Mesendoderm (in vitro differentiated cells): ENCODE measurements at regions not wholly inside any gene's neighbourhood (a gene's known extent, or its start where the extent isn't known, plus 50 kb on each side); places are given as distances from the start of the nearest gene placed in this dataset.

Experiments used
- DNase-seq: peaks from one replicate; pipeline ENCODE4 v3.0.0; 2013
- H2AK5ac ChIP-seq: 2 replicates; pipeline ENCODE4 v1.6.1; 2013; ENCODE audit warnings: low read length, inconsistent platforms
- H2BK120ac ChIP-seq: 2 replicates; pipeline ENCODE4 v1.6.1; 2013; ENCODE audit warnings: low read depth, mild to moderate bottlenecking, low read length, moderate library complexity, mixed read lengths
- H2BK15ac ChIP-seq: replicated peaks from 2 replicates; pipeline ENCODE4 v1.6.1; 2013; ENCODE audit warnings: low read depth, mild to moderate bottlenecking, moderate library complexity
- H2BK5ac ChIP-seq: 2 replicates; pipeline ENCODE4 v1.6.1; 2013; ENCODE audit warnings: low read length, inconsistent platforms
- H3K18ac ChIP-seq: 2 replicates; pipeline ENCODE4 v1.6.1; 2013; ENCODE audit warnings: mild to moderate bottlenecking, low read length, mixed read lengths
- H3K23ac ChIP-seq: one replicate; pipeline ENCODE4 v1.6.1; 2013; ENCODE audit warnings: low read length
- H3K27ac ChIP-seq: 2 replicates; pipeline ENCODE4 v1.5.1; 2013; ENCODE audit warnings: low read depth, mild to moderate bottlenecking, inconsistent platforms, low read length, moderate library complexity
- H3K27me3 ChIP-seq: 2 replicates; pipeline ENCODE4 v1.6.1; 2013; ENCODE audit warnings: low read length, control low read depth, mild to moderate bottlenecking, inconsistent platforms; ENCODE audit not compliant: insufficient read depth, poor library complexity
- H3K36me3 ChIP-seq: 2 replicates; pipeline ENCODE4 v1.6.1; 2013; ENCODE audit warnings: low read length, inconsistent platforms; ENCODE audit not compliant: control insufficient read depth, insufficient read depth
- H3K4ac ChIP-seq: one replicate; pipeline ENCODE4 v1.6.1; 2013; ENCODE audit warnings: low read depth, mild to moderate bottlenecking, low read length, moderate library complexity
- H3K4me1 ChIP-seq: 2 replicates; pipeline ENCODE4 v1.6.1; 2013; ENCODE audit warnings: low read depth, low read length, inconsistent platforms; ENCODE audit not compliant: control insufficient read depth
- H3K4me2 ChIP-seq: 2 replicates; pipeline ENCODE4 v1.6.1; 2013; ENCODE audit warnings: low read length
- H3K4me3 ChIP-seq: 2 replicates; pipeline ENCODE4 v1.5.1; 2013; ENCODE audit warnings: mild to moderate bottlenecking, low read length
- H3K56ac ChIP-seq: one replicate; pipeline ENCODE4 v1.6.1; 2013; ENCODE audit warnings: low read length
- H3K79me1 ChIP-seq: 2 replicates; pipeline ENCODE4 v1.6.1; 2013; ENCODE audit warnings: low read length, inconsistent platforms
- H3K79me2 ChIP-seq: 2 replicates; pipeline ENCODE4 v1.6.1; 2013; ENCODE audit warnings: mild to moderate bottlenecking, low read length; ENCODE audit not compliant: control insufficient read depth, insufficient read depth
- H3K9ac ChIP-seq: 2 replicates; pipeline ENCODE4 v1.6.1; 2013; ENCODE audit warnings: low read length, inconsistent platforms
- H4K5ac ChIP-seq: one replicate; pipeline ENCODE4 v1.6.1; 2013; ENCODE audit warnings: low read length
- H4K8ac ChIP-seq: one replicate; pipeline ENCODE4 v1.6.1; 2013; ENCODE audit warnings: low read depth, mild to moderate bottlenecking, control low read depth, low read length, moderate library complexity
- WGBS: extraction: QIAGEN DNeasy Blood & Tissue Kit; methylation state at CpG from one replicate; pipeline ENCODE4 v1.1.7; 2013; ENCODE audit warnings: low lambda C conversion rate, missing lambda C conversion rate; ENCODE audit not compliant: insufficient coverage; ENCODE audit errors: extremely low coverage; 5-methylcytosine and 5-hydroxymethylcytosine counted together

DNA sequence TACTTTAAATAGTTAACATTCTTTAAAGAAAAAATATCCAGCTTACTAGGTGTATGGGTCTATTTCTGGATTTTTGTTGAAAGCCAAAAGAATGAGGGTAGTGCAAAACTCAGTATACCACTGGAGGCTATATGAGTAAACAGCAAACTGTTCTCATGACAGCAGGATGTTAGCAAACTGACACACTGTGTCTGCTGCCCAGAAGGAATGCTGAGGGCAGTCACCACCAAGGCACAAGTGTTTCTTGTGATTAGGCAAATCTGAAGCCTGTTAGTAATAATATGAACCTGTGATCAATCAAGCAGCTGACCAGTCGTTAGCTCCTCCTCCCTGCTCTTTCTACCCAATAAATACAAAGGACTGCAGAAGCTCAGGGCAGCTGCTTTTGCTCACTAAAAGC, 50.5 kb upstream of the SULT1C3 start:
- Histone ChIP-seq H3K4me2 (no peak overlapping the region), H3K36me3 (no peaks in the 10 kb centered on the region), H4K8ac (no peak overlapping the region)

More for the DNA sequence above, 50.5 kb upstream of the SULT1C3 start:
- no peak overlapping the region for H2BK15ac ChIP-seq
- H3K79me1 ChIP-seq, result no peaks in the 10 kb centered on the region
- no peaks in the 10 kb centered on the region for H3K27me3 ChIP-seq
- peak; percentile 22 for DNase-seq
- H3K4me3 ChIP-seq, result no peak overlapping the region
- H4K5ac ChIP-seq, result no peak overlapping the region
- no peak overlapping the region for H2AK5ac ChIP-seq
- H3K23ac ChIP-seq, result no peak overlapping the region
- H3K27ac ChIP-seq, result no peak overlapping the region
- no peaks in the 10 kb centered on the region for H3K79me2 ChIP-seq
- H3K9ac ChIP-seq, result no peak overlapping the region
- no peak overlapping the region for H3K18ac ChIP-seq
- H3K4ac ChIP-seq, result no peak overlapping the region
- no peak overlapping the region for H3K56ac ChIP-seq
- no peak overlapping the region for H2BK5ac ChIP-seq
- no CpG with 5 or more reads among the region's 1 CpG for WGBS
- no peaks in the 10 kb centered on the region for H3K4me1 ChIP-seq
- no peak overlapping the region for H2BK120ac ChIP-seq
